Smooth muscle cell (in vitro differentiated cells): ENCODE measurements at regions not wholly inside any gene's neighbourhood (a gene's known extent, or its start where the extent isn't known, plus 50 kb on each side); places are given as distances from the start of the nearest gene placed in this dataset.

Source experiments
- DNase-seq: peaks from one replicate; lab custom pipeline; 2025; ENCODE audit not compliant: unreplicated experiment; lab: John Stamatoyannopoulos, UW
- H2AFZ ChIP-seq: fragments of 200-600 bp; sonication (generic); 2 replicates; pipeline ENCODE4 v1.6.0; 2016; ENCODE audit warnings: antibody characterized with exemption, low read depth, mild to moderate bottlenecking
- H3F3A ChIP-seq: fragments of 200-600 bp; sonication (generic); 2 replicates; pipeline ENCODE4 v1.6.0; 2017; ENCODE audit warnings: antibody characterized with exemption, low read depth
- H3K27ac ChIP-seq: fragments of 200-600 bp; sonication (generic); 2 replicates; pipeline ENCODE4 v1.5.1; 2016; ENCODE audit warnings: low read depth, mild to moderate bottlenecking
- H3K27me3 ChIP-seq: fragments of 200-600 bp; sonication (generic); 2 replicates; pipeline ENCODE4 v1.6.1; 2016; ENCODE audit warnings: low read depth, mild to moderate bottlenecking
- H3K36me3 ChIP-seq: fragments of 200-600 bp; sonication (generic); 2 replicates; pipeline ENCODE4 v1.5.1; 2016; ENCODE audit warnings: low read depth
- H3K4me1 ChIP-seq: fragments of 200-600 bp; sonication (generic); 2 replicates; pipeline ENCODE4 v1.5.1; 2016; ENCODE audit warnings: low read depth
- H3K4me2 ChIP-seq: fragments of 200-600 bp; sonication (generic); 2 replicates; pipeline ENCODE4 v1.6.0; 2016; ENCODE audit warnings: mild to moderate bottlenecking
- H3K4me3 ChIP-seq: fragments of 200-600 bp; sonication (generic); 2 replicates; pipeline ENCODE4 v1.5.1; 2016; ENCODE audit warnings: mild to moderate bottlenecking
- H3K79me2 ChIP-seq: fragments of 200-600 bp; sonication (generic); 2 replicates; pipeline ENCODE4 v1.6.0; 2016; ENCODE audit warnings: low read depth, mild to moderate bottlenecking
- H3K9ac ChIP-seq: fragments of 200-600 bp; sonication (generic); 2 replicates; pipeline ENCODE4 v1.6.0; 2016; ENCODE audit warnings: low read depth
- H3K9me3 ChIP-seq: fragments of 200-600 bp; sonication (generic); replicated peaks from 2 replicates; pipeline ENCODE4 v1.5.1; 2016; ENCODE audit warnings: low read depth
- H4K20me1 ChIP-seq: fragments of 200-600 bp; sonication (generic); 2 replicates; pipeline ENCODE4 v1.6.0; 2016; ENCODE audit warnings: low read depth
- CTCF ChIP-seq: fragments of 200-600 bp; sonication (generic); IDR thresholded peaks from 2 replicates; pipeline ENCODE4 v1.5.1; 2017; ENCODE audit warnings: borderline replicate concordance, mild to moderate bottlenecking, antibody characterized with exemption; ENCODE audit not compliant: insufficient read depth, poor library complexity, severe bottlenecking
- WGBS: methylation state at CpG from one replicate; pipeline ENCODE4 v1.1.7; 2016; ENCODE audit warnings: low lambda C conversion rate; 5-methylcytosine and 5-hydroxymethylcytosine counted together

- Histone ChIP-seq H2AFZ (no peak overlapping the region), H3K27me3 (no peaks in the 10 kb centered on the region), H3K79me2 (no peaks in the 10 kb centered on the region), H3K27ac (no peak overlapping the region), H3K4me2 (no peak overlapping the region), H4K20me1 (no peaks in the 10 kb centered on the region), H3F3A (no peaks in the 10 kb centered on the region), H3K36me3 (no peaks in the 10 kb centered on the region), H3K9ac (no peak overlapping the region), H3K4me3 (no peak overlapping the region), H3K4me1 (no peaks in the 10 kb centered on the region), H3K9me3 (no peaks in the 10 kb centered on the region)
- no peak for DNase-seq
- 88% methylated on average over 2 of the region's 2 CpGs for WGBS
- no peak for TF ChIP-seq CTCF
Observed at GRCh38 chr4:188903986-188904385, 764.7 kb downstream of the TRIML1 start.

GRCh38 chr4:188904617-188905016 lies 765.4 kb downstream of the TRIML1 start:
- no peak overlapping the region for H3K4me2 ChIP-seq
- WGBS = 84% methylated on average over 12 of the region's 12 CpGs
- H3K4me3 ChIP-seq = no peak overlapping the region
- H3K9ac ChIP-seq = no peak overlapping the region
- no peak for DNase-seq
- no peaks in the 10 kb centered on the region for H3K27me3 ChIP-seq
- H3K79me2 ChIP-seq = no peaks in the 10 kb centered on the region
- TF ChIP-seq CTCF = no peak
- H3K4me1 ChIP-seq = no peaks in the 10 kb centered on the region
- H3F3A ChIP-seq = no peaks in the 10 kb centered on the region
- no peak overlapping the region for H2AFZ ChIP-seq
- no peaks in the 10 kb centered on the region for H3K9me3 ChIP-seq
- H3K27ac ChIP-seq = no peak overlapping the region
- H4K20me1 ChIP-seq = no peaks in the 10 kb centered on the region
- no peaks in the 10 kb centered on the region for H3K36me3 ChIP-seq

- no peak overlapping the region for H2AFZ ChIP-seq
- DNase-seq = no peak
- H3F3A ChIP-seq = no peaks in the 10 kb centered on the region
- H3K27ac ChIP-seq = no peak overlapping the region
- H3K27me3 ChIP-seq = no peaks in the 10 kb centered on the region
- 86% methylated on average over 18 of the region's 18 CpGs for WGBS
- no peaks in the 10 kb centered on the region for H4K20me1 ChIP-seq
- no peak overlapping the region for H3K9ac ChIP-seq
- TF ChIP-seq CTCF = no peak
- no peaks in the 10 kb centered on the region for H3K36me3 ChIP-seq
- H3K9me3 ChIP-seq = no peaks in the 10 kb centered on the region
- H3K4me3 ChIP-seq = no peak overlapping the region
- H3K79me2 ChIP-seq = no peaks in the 10 kb centered on the region
- no peaks in the 10 kb centered on the region for H3K4me1 ChIP-seq
- no peak overlapping the region for H3K4me2 ChIP-seq
Observed at GRCh38 chr4:188905248-188905647, 766.0 kb downstream of the TRIML1 start.

- H3K9me3 ChIP-seq = no peaks in the 10 kb centered on the region
- H3K9ac ChIP-seq = no peak overlapping the region
- H2AFZ ChIP-seq = no peak overlapping the region
- no peaks in the 10 kb centered on the region for H3F3A ChIP-seq
- no peak overlapping the region for H3K4me3 ChIP-seq
- no peak overlapping the region for H3K27ac ChIP-seq
- DNase-seq = no peak
- no peaks in the 10 kb centered on the region for H4K20me1 ChIP-seq
- H3K79me2 ChIP-seq = no peaks in the 10 kb centered on the region
- H3K36me3 ChIP-seq = no peaks in the 10 kb centered on the region
- WGBS = 96% methylated on average over 5 of the region's 5 CpGs
- H3K4me2 ChIP-seq = no peak overlapping the region
- no peak for TF ChIP-seq CTCF
- no peaks in the 10 kb centered on the region for H3K27me3 ChIP-seq
- no peaks in the 10 kb centered on the region for H3K4me1 ChIP-seq
Observed at GRCh38 chr4:188911199-188911598, 772.0 kb downstream of the TRIML1 start.
